Parathyroid adenoma (tissue), 2 donors: ENCODE measurements at regions not wholly inside any gene's neighbourhood (a gene's known extent, or its start where the extent isn't known, plus 50 kb on each side); places are given as distances from the start of the nearest gene placed in this dataset.

Source experiments
- H2AFZ ChIP-seq: fragments of 300-600 bp; sonication (generic); one replicate; pipeline ENCODE4 v1.7.0; 2017; ENCODE audit warnings: antibody characterized with exemption, mild to moderate bottlenecking
- H3K27ac ChIP-seq: fragments of 300-600 bp; sonication (generic); one replicate; pipeline ENCODE4 v1.7.0; 2017
- H3K27me3 ChIP-seq: fragments of 300-600 bp; sonication (generic); one replicate; pipeline ENCODE4 v1.7.0; 2017; ENCODE audit warnings: low read length; ENCODE audit not compliant: control insufficient read depth, insufficient read depth
- H3K36me3 ChIP-seq: fragments of 300-600 bp; sonication (generic); one replicate; pipeline ENCODE4 v1.7.0; 2017; ENCODE audit warnings: low read length; ENCODE audit not compliant: control insufficient read depth, insufficient read depth
- H3K4me1 ChIP-seq: fragments of 300-600 bp; sonication (generic); one replicate; pipeline ENCODE4 v1.7.0; 2017; ENCODE audit warnings: control low read depth
- H3K4me2 ChIP-seq: fragments of 300-600 bp; sonication (generic); one replicate; pipeline ENCODE4 v1.7.0; 2017; ENCODE audit warnings: low read length
- H3K4me3 ChIP-seq: fragments of 300-600 bp; sonication (generic); one replicate; pipeline ENCODE4 v1.7.0; 2017; ENCODE audit warnings: low read depth, low read length
- H3K79me2 ChIP-seq: fragments of 300-600 bp; sonication (generic); one replicate; pipeline ENCODE4 v1.7.0; 2017; ENCODE audit warnings: control low read depth
- H3K9ac ChIP-seq: fragments of 300-600 bp; sonication (generic); one replicate; pipeline ENCODE4 v1.7.0; 2017; ENCODE audit warnings: mild to moderate bottlenecking
- H3K9me3 ChIP-seq: fragments of 300-600 bp; sonication (generic); one replicate; pipeline ENCODE4 v1.7.0; 2017; ENCODE audit warnings: low read length; ENCODE audit not compliant: control insufficient read depth
- TF ChIP-seq, protein P1 (sequence below): fragments of 300-600 bp; sonication (generic); IDR thresholded peaks from one replicate; pipeline ENCODE4 v1.7.0; 2017; ENCODE audit warnings: antibody characterized with exemption, mild to moderate bottlenecking
- donor health status: primary hyperparathyroidism.

DNA sequence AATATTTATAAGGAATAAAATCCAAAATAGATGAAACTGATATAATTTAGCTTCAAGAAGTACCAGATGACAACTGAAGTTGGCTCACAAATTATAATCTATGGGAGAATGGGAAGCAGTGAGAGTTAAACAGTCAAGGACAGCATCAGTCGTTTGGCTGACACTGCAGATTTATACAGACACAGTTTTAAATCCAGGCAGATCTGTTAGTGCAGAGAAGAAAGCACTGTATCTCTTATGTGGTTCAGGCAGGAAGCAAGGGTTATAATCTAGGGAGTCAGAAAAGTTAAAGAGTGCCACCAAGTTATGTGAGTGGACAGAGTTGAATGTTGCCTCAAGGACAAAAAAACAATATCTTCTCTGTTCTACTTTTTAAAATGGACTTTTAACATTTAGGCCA, 880.2 kb downstream of the TSN start:
- no peaks in the 10 kb centered on the region for H3K79me2 ChIP-seq
- H3K4me3 ChIP-seq, result no peak overlapping the region
- H3K9me3 ChIP-seq, result no peaks in the 10 kb centered on the region
- no peak overlapping the region for H3K4me2 ChIP-seq
- TF ChIP-seq, protein P1, sequence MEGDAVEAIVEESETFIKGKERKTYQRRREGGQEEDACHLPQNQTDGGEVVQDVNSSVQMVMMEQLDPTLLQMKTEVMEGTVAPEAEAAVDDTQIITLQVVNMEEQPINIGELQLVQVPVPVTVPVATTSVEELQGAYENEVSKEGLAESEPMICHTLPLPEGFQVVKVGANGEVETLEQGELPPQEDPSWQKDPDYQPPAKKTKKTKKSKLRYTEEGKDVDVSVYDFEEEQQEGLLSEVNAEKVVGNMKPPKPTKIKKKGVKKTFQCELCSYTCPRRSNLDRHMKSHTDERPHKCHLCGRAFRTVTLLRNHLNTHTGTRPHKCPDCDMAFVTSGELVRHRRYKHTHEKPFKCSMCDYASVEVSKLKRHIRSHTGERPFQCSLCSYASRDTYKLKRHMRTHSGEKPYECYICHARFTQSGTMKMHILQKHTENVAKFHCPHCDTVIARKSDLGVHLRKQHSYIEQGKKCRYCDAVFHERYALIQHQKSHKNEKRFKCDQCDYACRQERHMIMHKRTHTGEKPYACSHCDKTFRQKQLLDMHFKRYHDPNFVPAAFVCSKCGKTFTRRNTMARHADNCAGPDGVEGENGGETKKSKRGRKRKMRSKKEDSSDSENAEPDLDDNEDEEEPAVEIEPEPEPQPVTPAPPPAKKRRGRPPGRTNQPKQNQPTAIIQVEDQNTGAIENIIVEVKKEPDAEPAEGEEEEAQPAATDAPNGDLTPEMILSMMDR, result no peak
- H3K27me3 ChIP-seq, result no peaks in the 10 kb centered on the region
- H3K4me1 ChIP-seq, result no peaks in the 10 kb centered on the region
- no peak overlapping the region for H2AFZ ChIP-seq
- no peaks in the 10 kb centered on the region for H3K36me3 ChIP-seq
- H3K27ac ChIP-seq, result no peak overlapping the region
- no peak overlapping the region for H3K9ac ChIP-seq

DNA sequence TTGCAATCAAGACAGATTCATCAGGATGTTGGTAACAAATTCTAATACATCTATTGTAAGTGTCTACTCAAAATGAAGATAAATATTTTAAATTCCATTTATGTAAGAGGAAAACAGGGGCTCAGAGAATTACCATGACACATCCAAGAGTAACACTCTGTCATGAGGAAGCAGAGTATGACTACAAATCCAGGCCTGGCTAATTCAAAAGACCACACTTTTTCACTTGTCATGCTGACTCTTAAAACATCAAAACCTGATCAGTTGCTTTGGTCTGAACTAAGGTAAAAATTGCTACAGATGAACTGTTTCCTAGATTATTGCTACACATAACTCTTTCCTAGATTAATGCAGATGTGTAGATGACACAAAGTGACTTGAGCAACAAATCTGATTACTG, 880.6 kb downstream of the TSN start:
- Histone ChIP-seq H3K4me1 (no peaks in the 10 kb centered on the region), H3K9ac (no peak overlapping the region), H3K27me3 (no peaks in the 10 kb centered on the region), H3K27ac (no peak overlapping the region), H3K79me2 (no peaks in the 10 kb centered on the region), H3K9me3 (no peaks in the 10 kb centered on the region), H3K36me3 (no peaks in the 10 kb centered on the region), H2AFZ (no peak overlapping the region), H3K4me2 (no peak overlapping the region), H3K4me3 (no peak overlapping the region)
- TF ChIP-seq, protein P1, result no peak

DNA sequence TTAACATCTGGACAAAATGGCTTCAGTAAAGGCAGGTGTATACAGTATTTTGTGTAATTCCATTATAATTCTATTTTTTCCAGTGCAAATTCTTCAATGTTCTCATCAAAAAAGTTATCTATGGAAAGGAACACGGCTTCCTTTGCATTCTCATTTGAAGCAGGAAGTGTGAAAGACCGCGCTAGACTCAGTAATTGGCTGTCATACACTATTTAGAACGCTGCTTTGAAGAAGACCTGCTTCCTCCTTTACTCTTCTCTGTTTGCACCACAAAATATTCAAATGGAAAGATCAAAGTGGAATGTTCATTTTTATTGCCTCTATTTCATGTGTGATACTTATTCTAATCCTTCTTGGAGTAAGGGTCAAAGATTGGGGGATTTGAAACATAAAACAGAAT, 883.7 kb downstream of the TSN start:
- no peak overlapping the region for H2AFZ ChIP-seq
- no peaks in the 10 kb centered on the region for H3K36me3 ChIP-seq
- no peaks in the 10 kb centered on the region for H3K9me3 ChIP-seq
- H3K4me1 ChIP-seq, result no peaks in the 10 kb centered on the region
- no peaks in the 10 kb centered on the region for H3K27me3 ChIP-seq
- H3K4me2 ChIP-seq, result no peak overlapping the region
- H3K4me3 ChIP-seq, result no peak overlapping the region
- no peak overlapping the region for H3K9ac ChIP-seq
- TF ChIP-seq, protein P1, result no peak
- no peak overlapping the region for H3K27ac ChIP-seq
- no peaks in the 10 kb centered on the region for H3K79me2 ChIP-seq

DNA sequence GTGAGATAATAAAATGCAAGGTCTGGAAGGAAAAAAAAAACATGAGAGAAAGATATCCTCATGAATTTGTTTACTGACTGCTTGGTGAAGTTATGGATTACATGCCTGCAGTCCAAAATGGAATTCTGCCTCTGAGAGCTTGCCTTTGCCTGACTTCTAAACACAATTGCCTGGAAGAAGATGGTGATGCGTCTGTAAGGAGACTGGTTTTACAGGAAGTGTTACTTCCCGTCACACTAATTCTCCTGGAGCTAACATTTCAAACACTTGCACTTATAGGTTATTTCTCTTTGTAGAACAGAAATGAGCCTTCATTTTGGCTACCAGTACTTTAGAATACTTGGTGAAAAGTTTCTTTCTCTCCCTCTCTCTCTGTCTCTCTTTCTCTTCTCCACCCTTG, 884.3 kb downstream of the TSN start:
- Histone ChIP-seq H3K9ac (no peak overlapping the region), H3K27me3 (no peaks in the 10 kb centered on the region), H3K4me1 (no peaks in the 10 kb centered on the region), H3K36me3 (no peaks in the 10 kb centered on the region), H2AFZ (no peak overlapping the region), H3K9me3 (no peaks in the 10 kb centered on the region), H3K79me2 (no peaks in the 10 kb centered on the region), H3K4me3 (no peak overlapping the region), H3K4me2 (no peak overlapping the region), H3K27ac (no peak overlapping the region)
- TF ChIP-seq, protein P1, result no peak

DNA sequence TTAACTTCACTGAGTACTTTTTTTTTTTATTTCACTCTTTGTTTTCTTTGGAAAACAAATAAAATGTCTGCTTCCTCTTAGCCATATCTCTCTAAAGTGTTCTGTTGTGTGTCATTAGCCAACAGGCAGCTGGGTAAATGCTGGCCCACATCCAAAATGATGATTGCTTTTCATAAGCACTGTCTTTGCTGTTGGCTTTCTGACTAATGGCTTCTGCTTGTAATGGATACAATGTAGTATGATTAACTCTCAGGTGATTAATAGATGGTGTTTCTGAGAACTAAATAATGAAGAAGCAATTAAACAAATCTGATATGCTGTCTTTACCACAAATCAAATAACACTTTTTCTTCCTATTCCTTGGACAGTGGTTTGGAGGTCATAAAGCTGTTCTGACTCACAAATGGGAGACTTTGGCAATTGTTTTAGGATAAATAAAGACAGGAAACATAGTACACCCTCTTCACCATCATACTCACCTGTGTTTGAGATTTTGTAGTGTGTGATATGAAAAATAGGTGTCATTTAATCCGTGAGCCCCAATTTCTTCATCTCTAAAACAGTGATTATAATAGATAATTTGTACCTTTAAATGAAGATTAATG, 888.4 kb downstream of the TSN start:
- H3K4me1 ChIP-seq, result no peaks in the 10 kb centered on the region
- no peak overlapping the region for H2AFZ ChIP-seq
- H3K27ac ChIP-seq, result no peak overlapping the region
- H3K4me2 ChIP-seq, result no peak overlapping the region
- no peak overlapping the region for H3K9ac ChIP-seq
- H3K36me3 ChIP-seq, result no peaks in the 10 kb centered on the region
- H3K4me3 ChIP-seq, result no peak overlapping the region
- TF ChIP-seq, protein P1, result no peak
- no peaks in the 10 kb centered on the region for H3K9me3 ChIP-seq
- no peaks in the 10 kb centered on the region for H3K27me3 ChIP-seq
- H3K79me2 ChIP-seq, result no peaks in the 10 kb centered on the region
